ENCODE measurements at regions not wholly inside any gene's neighbourhood (a gene's known extent, or its start where the extent isn't known, plus 50 kb on each side); places are given as distances from the start of the nearest gene placed in this dataset.
"Not testable (repeated sequence)": the region's sequence is repeated elsewhere in the genome, so short reads cannot be mapped to it uniquely, and the experiment has no call there.

DNA sequence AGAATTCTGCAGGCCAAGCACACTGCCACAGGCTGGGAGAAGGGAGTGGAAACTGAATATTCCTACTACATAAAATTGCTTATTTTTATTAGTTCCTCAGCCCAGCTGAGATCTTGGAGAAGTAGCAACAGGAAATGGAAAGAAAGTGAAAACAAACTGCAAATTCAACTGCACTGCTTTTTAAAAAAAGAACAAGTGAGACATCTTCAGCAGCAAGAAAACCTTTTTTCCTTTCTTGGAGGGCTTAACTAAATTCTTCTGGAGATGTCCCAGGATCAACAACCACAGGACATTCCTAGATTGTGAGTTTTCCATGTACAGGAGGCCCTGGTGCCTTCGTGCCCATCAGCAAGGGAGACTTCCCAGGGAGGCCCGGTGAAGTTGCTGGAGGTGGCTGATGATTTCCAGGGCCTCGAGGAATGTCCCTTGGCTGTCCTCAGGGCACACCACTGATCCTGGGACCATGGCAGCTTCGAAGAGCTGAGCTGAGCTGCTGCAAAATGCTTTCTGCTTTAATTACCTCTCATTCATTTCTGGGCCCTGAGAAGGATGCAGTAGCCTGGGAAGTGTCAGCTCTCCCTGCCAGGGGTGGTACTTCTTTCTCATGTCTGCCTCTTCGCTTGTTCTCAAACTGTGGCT is 275.5 kb upstream of the FRG2C start:
- not testable (repeated sequence) for DNase-seq (ENCODE audit: low read depth in 1 of 2, low spot score in 1 of 2)

DNA sequence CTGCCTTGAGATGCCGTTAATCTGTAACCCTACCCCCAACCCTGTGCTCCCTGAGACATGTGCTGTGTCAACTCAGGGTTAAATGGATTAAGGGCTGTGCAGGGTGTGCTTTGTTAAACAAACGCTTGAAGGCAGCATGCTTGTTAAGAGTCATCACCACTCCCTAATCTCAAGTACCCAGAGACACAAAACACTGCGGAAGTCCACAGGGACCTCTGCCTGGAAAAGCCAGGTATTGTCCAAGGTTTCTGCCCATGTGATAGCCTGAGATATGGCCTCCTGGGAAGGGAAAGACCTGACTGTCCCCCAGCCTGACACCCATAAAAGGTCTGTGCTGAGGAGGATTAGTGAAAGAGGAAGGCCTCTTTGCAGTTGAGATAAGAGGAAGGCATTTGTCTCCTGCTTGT is 270.8 kb upstream of the FRG2C start:
- not testable (repeated sequence) for DNase-seq (ENCODE audit: low read depth in 1 of 2, low spot score in 1 of 2)

DNA sequence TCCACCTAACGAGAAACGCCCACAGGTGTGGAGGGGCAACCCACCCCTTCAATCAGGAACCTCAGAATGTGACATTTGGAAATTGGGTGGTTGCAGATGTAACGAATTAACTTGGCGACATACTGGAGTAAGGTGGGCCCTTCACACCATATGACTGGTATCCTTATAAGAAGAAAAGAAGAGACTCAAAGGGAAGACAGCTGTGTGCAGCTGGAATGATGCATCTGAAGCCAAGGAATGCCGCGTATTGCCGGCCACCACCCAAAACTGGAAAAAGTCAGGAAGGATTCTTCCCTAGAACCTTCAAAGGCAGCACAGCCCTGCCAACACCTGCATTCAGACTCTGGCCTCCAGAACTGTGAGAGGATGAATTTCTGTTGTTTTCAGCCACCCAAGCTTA is 270.0 kb upstream of the FRG2C start:
- not testable (repeated sequence) for DNase-seq (ENCODE audit: low read depth in 1 of 2, low spot score in 1 of 2)

DNA sequence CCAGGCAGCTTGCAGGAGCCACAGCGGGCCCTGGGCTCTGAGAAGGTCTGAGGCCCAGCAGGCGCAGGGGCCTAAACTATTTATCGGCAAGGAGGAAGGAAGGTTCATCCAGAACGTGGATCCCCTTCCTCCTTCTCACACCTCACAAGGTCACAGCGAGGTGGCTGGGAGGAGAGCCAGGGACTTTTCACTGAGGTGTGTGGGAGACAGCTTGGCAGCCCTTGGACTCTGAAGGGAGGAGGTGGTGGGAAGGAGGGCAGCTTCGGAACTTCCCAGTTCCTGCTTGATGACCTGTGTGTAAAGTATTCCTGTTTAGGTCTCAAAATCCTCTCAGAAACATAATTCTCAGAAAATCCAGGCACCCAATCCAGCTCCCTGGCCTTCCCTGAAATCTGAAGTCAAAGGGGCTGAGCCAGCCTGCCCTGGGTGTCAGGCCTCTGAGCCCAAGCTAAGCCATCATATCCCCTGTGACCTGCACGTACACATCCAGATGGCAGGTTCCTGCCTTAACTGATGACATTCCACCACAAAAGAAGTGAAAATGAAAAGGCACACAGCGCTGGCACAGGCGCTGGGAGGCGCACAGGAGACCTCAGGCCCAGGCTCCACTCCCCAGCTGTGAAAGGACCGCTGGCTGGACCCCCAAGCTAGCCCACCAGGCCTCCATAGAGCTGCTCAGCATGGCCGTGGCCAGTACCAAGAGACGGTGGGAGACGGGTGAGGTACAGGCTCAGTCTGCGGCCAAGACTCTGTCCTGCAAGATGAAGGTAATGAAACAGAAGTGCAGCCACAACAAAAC is 269.4 kb upstream of the FRG2C start:
- not testable (repeated sequence) for DNase-seq (ENCODE audit: low read depth in 1 of 2, low spot score in 1 of 2)

DNA sequence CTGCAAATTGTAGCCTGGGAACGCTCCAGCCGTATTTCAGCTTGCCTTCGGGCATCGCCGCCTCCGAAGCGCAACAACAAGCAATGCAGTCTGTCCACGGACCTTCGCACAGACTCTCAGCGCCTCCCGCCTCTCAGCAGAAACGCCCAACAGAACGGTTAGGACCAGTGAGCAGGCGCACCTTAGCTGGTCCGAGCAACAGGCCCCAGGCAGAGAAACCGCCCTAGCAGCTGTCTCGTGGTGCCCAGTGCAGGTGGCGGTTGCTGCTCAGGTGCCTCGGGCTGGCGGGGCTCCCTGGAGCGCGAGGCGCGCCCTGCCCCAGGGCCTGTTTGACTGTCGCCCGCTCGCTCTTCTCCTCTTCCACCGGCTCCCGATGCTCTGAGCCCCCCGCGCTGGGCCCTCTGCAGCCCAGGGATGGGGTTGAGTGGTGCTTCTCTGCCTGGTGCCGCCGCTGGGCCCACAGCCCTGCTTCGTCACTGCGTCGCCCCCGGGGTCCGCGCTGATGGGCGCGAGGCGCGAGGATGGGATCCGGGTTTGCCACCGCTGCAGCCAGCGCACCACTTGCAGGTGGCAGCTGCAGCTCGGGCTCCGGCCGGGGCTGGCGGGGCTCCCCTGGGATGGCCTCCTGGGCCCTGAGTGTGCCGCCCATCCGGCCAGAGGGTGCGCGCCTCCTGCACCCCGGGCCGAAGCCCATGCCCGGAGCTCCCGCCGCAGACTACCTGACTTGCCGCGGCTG is 268.4 kb upstream of the FRG2C start:
- DNase-seq (ENCODE audit: low read depth in 1 of 2, low spot score in 1 of 2) = no peak

DNA sequence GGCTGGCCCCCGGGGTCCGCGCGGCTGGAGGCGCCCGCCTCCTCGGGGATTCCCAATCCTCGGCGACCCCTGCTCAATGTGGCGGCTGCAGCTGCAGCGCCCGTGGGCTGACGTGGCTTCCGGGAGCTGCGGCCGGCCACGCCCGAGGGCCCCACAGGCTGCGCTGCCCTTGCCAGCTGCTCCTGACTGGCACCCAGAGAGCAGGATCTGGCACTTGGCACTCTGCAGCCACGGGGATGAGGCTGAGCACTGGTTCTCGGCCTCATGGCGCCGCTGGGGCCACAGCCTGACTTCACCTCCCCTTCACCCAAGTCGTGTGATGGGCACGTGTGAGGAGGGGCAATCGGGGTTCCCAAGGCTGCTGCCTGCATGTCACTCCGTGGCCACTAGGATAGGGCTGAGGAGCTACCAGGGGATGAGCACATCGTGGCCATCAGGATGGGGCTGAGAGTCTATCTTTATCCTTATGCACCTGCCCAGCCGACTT is 267.8 kb upstream of the FRG2C start:
- DNase-seq (ENCODE audit: low read depth in 1 of 2, low spot score in 1 of 2) = no peak

DNA sequence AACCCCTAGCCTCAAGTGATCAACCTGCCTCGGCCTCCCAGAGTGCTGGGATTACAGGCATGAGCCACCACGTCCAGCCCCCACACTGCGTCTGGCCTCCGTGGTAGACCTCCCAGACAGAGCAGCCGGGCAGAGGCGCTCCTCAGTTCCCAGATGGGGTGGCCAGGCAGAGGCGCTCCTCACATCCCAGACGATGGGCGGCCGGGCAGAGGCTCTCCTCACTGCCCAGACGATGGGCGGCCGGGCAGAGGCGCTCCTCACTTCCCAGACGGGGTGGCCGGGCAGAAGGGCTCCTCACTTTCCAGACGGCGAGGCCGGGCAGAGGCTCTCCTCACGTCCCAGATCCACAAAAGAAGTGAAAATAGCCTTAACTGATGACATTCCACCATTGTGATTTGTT is 266.6 kb upstream of the FRG2C start:
- DNase-seq (ENCODE audit: low read depth in 1 of 2, low spot score in 1 of 2) = not testable (repeated sequence)

DNA sequence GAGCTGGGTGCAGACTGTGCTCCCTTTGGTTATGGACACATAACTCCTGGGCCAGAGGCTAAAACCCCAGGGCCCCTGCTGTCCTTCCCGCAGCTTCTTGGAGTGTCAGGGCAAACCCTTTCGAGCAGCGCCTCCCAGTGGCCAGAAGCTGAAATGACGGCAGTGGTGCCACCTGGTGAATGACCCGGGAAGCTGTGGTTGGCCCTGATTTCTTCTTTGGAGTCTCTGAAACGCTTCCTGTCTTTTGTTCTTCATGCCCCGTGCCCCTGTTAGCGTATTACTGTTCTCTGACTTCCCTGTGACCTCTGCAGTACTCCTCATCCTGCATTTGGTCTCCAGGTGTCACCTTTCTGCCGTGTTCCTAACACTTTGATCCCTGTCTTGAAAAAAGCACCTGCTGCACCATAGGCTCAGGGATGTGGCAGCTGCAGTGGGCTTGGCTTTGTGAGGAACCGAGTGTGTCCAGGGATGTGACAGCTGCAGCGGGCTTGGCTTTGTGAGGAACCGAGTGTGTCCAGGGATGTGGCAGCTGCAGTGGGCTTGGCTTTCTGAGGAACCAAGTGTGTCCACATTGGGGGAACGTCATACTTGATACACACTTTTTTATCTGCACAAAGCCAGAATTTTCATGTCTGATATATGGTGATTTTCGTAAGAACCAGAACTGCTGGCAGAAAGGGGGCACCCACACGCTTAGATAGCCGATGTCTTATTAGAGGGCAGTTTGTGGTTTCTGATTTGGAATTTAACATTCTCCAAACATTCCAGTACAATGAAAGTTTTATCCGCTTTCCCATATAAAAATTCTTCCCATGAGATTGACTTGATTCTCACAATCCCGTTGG is 241.8 kb upstream of the FRG2C start:
- not testable (repeated sequence) for DNase-seq (ENCODE audit: low read depth in 1 of 2, low spot score in 1 of 2)

DNA sequence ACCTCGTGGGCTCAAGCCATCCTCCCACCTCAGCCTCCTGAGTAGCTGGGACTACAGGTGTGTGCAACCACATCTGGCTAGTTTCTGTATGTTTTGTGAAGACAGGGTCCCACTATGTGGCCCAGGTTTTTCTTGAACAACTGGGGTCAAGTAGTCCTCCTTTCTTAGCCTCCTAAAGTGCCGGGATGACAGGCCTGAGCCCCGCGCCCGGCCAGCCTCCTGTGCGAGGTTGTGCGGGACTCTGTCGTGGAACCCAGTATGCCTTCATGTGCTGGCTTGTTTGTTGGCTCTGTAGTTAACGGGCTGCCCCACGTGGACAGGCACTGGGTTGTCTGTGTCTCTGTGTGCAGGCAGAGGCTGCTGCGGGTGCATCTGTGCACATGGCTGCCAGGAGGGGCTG is 238.7 kb upstream of the FRG2C start:
- DNase-seq (ENCODE audit: low read depth in 1 of 2, low spot score in 1 of 2) = not testable (repeated sequence)

DNA sequence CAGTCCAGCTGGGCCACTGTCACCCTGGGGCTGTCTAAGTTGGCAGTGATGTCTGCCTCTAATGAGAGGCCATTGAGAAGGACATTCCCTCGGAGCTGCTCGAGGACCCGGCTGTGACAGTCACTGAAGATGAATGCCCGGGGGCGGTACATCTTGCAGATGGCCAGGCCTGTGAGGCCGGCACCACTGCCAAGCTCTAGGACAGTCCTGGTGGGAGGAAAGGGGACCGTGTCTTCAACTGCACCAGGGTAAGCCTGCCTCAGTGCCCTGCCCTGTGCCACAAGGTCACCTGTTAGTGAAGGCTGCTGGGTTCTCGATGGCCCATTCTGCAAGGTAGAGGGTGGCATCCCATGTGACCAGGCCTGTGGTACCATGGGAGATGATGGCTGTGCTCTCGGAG is 236.6 kb upstream of the FRG2C start:
- DNase-seq (ENCODE audit: low read depth in 1 of 2, low spot score in 1 of 2) = not testable (repeated sequence)

DNA sequence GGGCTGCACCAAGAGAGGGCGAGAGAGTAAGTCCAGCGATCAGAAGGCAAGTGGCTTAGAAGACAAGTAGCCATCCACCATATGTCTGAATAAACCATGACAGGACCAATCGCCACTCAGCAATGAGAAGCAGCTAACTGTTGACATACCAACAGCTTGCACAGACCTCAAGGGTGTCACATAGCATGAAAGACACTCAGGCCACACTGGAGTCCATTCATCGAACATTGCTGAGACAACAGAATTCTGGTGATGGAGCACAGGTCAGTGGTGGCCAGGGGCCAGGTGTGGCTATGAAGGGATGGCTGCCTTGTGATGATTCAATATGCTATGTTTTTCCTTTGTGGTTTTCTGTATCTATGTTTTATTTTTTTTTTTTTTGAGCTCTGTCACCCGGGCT is 236.2 kb upstream of the FRG2C start:
- DNase-seq (ENCODE audit: low read depth in 1 of 2, low spot score in 1 of 2) = not testable (repeated sequence)

DNA sequence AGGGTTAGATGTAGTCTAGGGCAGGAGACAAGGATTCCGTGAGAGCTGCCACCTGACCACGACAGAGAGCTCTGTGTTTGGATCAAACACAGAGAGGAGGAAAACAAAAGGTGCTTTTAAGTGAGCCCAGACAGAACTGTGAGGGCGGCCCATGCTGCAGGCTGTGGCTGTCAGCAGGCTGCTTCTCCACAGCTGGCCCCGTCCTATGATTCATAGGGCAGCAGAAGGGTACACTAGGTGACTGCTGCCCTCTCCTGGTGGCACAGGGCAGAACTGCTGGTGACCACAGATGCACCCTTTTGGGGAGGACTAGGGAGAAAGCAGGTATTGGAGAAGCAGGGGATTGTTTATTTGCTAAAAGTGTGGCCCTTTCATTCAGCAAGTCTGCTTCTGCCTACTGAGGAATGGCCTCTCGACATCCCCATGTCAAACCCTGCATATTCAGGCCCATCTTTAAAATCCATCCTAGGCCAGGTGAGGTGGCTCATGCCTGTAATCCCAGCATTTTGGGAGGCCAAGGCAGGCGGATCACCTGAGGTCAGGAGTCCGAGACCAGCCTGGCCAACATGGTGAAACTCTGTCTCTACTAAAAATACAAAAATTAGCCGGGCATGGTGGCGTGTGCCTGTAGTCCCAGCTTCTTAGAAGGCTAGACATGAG is 234.4 kb upstream of the FRG2C start:
- peak; percentile 41 to 49 for DNase-seq (ENCODE audit: low read depth in 1 of 2, low spot score in 1 of 2)

DNA sequence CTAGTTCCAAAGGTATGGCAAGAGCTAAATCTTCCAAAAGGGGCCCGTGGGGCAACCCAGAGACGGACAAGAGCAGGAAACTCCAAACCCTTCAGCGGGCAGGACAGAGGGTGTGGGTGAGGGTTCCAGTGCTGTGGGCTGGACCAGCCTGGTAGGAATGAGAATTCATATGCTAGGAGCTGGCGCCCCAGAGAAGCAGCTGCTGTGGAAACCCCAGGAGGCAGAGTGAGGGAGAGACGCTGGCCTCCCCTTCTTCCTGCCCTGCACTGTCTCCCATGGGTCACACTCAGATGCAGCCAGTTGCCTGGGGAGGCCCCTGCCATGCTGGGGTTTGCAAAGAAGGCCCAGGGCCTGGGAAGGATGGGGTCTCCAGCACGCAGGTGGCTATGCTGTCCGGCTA is 233.7 kb upstream of the FRG2C start:
- not testable (repeated sequence) for DNase-seq (ENCODE audit: low read depth in 1 of 2, low spot score in 1 of 2)

DNA sequence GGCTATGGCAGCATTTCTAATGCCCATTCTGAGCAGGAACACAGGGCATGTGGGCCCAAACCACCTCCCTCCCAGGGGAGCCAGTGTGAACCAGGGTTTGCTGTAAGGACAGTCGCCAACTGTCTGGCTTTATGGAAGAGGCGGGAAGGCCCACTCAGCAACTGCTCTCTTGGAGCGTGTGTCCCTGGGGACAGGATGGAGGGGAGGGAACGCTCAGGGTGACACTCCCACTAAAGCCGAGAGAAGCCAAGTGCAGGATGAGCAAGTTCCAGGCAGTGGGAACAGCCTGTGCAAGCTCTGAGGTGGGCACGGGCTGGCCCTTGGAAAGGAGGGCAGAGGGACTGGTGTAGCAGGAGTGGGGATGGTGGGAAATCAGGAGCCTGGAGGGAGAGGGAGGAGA is 233.0 kb upstream of the FRG2C start:
- not testable (repeated sequence) for DNase-seq (ENCODE audit: low read depth in 1 of 2, low spot score in 1 of 2)

DNA sequence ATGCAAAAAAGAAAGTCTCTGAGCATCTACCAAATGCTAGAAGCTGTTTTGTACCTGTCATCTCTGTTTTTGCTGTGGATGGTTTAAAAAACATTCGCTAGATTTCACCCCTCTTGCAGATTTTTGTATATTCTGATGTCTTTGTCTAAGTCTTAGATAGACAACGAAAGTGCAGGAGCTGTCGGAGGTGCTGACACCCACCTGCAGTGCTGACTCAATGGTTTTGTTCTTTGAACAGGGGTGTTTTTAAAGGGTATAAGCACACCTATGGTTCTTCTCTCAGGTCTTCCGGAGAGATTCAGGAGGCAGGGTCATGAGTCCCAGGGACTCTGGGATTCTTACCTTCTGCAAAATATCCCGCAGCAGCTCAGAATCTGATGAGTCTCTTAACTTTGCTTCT is 231.7 kb upstream of the FRG2C start:
- DNase-seq (ENCODE audit: low read depth in 1 of 2, low spot score in 1 of 2) = not testable (repeated sequence)

DNA sequence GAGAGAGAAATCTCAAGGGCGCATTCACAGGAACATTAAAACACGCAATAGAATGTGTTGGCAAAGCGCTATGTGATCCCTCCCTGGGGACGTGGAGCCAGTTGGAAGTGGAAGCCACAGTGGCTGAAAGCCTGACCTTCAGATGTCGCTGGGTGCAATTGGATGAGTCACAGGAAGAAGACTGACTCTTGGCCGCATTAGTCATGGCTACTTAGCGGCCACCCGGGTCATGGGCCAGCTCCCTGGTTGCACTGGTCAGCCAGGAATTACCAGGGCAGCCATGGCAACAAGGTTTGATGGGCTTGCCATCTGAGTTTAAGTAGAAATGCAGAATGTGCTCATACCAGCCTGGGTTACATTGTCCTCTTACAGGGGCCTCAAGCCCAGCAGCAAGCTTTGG is 231.2 kb upstream of the FRG2C start:
- DNase-seq (ENCODE audit: low read depth in 1 of 2, low spot score in 1 of 2) = not testable (repeated sequence)

DNA sequence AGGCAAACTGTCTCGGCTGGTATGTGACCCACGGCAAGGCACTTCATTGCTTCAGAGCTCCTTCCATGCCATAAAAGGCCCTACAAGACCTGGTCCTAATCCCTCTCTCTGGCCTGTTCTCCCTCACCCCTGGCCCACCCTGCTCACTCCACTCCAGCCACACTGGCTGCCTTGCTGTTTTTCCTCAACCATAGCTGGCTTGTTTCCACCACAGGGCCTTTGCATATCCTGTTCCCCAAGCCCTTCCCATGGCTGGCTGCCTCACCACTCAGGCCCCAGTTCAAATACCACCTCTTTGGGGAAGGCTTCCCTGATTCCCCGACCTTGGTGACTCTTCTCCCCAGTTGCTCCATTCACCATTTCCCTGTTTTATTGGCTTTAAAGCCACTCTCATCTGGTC is 230.8 kb upstream of the FRG2C start:
- DNase-seq (ENCODE audit: low read depth in 1 of 2, low spot score in 1 of 2) = not testable (repeated sequence)

DNA sequence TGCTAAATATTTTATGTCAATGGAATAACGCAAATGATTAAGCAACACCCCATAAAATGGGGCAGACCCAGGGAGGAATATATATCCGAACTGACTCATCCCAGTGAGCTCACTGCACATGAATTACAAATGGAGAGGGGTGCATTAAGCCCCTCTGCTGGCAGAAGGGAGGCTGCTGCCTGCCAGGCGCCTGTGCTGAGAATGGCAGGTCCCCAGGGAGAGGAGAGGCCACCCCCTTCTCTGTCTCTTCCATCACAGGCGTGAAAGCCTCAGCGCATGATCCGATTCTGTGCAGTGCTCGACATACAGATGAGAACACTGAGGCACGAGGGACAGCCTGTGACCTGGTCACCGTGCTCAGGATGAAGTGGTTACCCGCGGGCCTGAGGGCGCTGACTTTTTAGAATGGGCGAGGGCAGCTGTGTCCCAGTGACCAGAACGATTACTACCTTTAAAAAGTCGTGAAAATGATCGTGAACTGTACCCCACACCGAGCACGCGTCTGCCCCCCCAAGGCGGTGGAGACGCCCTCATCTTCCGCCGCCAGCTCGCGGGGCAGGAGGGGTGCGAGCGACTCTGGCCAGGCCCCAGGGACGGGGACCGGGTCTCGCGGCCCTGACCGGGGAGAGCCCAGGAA is 229.7 kb upstream of the FRG2C start:
- DNase-seq (ENCODE audit: low read depth in 1 of 2, low spot score in 1 of 2) = peak in 1 of 2 donors; percentile 4

DNA sequence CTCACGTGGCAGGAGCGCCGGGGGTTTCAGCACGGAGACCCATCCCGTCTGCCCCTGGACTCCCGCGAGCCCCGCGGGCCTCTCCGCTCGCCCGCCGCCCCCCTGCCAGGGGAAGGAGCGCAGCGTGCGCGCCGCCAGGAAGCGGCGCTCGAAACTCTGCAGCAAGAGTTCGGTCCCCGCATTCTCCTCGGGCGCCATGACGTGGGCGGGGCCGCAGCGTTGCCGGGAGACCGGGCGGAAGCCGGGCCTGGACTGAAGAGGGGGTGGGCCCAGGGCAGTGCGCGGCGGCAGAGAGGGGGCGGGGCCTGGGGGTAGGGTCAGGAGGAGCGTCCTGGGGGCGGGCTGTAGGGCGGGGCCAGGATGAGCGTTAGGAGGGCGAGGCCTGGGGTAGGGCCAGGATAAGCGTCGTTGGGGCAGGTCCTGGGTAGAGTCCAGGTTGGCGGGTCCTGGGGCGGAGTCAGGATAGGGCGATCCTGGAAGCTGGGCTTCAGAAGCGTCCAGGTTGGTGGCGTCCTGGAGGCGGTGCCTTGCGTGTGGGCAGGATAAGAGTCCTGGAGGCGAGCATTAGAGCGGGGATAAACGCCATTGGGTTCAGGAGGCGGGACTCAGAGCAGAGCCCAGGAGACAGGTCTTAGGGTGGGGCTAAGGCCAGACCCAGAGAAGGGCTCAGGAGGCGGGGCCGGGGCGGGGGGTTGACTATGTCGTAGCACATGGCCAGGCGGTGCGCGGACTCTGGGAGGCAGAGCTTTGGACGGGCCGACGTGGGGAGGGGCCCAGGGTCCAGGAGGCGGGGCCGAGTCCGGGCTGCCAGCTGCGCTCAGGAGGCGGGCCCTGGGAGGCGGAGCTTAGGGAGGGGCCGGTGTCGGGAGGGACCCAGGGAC is 229.0 kb upstream of the FRG2C start:
- DNase-seq (ENCODE audit: low read depth in 1 of 2, low spot score in 1 of 2) = peak; percentile 96 to 97
